ENCODE measurements at regions not wholly inside any gene's neighbourhood (a gene's known extent, or its start where the extent isn't known, plus 50 kb on each side); places are given as distances from the start of the nearest gene placed in this dataset.

DNA sequence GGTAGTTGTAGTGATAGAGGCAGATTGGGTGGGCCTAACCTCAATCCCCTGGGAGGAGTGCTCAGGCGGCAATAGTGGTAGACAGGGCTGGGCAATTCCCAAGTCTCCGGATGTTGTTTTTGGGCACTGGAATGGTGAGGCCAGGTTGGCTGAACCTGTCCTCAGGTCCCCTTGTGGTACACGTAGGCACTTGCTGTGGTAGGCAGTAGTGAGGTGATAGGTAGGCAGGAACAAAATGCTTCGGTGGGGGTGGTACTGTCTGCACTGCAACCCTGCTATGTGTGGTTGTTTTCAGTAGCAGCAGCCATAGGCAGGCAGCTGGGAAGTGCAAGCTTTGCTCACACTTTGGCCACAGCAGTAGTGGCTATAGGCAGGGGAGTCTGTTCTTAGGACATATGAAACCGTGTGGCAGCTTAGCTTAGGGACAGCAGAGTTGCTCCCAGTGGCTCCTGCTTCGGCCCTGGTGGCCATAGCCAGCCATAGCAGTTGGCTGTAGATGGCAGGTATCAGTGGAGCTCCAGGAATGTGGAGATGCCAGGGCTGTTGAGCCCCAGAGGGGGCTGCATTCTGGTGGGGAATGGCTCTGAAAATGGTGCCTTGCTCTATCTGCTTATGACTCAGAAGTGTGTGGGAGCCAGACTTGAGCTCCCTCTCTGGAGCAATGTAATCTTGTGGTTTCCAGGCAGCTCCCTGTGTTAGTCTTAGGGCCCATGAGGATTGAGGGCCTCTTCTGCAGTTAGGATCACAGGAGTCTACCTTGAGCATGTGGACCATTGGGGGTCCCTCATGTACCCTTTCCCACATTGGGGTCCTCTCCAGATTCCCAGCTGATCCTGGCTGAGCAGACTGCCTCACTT, 241.8 kb upstream of the BMP2 start:
- no peak overlapping the region for H3K4me2 ChIP-seq (ENCODE audit: low read length)
- H3K9ac ChIP-seq (ENCODE audit: low read length), result no peak overlapping the region
- H2AFZ ChIP-seq (ENCODE audit: low read depth, low read length), result no peak overlapping the region
- no peaks in the 10 kb centered on the region for H3K9me2 ChIP-seq (ENCODE audit: insufficient read depth, low read length)
- no peak overlapping the region for H3K27ac ChIP-seq (ENCODE audit: low read length)
- H3K27me3 ChIP-seq (ENCODE audit: insufficient read depth, low read depth, low read length), result no peaks in the 10 kb centered on the region
- TF ChIP-seq, protein P1, sequence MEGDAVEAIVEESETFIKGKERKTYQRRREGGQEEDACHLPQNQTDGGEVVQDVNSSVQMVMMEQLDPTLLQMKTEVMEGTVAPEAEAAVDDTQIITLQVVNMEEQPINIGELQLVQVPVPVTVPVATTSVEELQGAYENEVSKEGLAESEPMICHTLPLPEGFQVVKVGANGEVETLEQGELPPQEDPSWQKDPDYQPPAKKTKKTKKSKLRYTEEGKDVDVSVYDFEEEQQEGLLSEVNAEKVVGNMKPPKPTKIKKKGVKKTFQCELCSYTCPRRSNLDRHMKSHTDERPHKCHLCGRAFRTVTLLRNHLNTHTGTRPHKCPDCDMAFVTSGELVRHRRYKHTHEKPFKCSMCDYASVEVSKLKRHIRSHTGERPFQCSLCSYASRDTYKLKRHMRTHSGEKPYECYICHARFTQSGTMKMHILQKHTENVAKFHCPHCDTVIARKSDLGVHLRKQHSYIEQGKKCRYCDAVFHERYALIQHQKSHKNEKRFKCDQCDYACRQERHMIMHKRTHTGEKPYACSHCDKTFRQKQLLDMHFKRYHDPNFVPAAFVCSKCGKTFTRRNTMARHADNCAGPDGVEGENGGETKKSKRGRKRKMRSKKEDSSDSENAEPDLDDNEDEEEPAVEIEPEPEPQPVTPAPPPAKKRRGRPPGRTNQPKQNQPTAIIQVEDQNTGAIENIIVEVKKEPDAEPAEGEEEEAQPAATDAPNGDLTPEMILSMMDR (IDR thresholded peaks at IDR 0.05; ENCODE audit: poor library complexity, severe bottlenecking), result no peak
- TF ChIP-seq MXI1 (conservative IDR thresholded peaks at IDR 0.05; ENCODE audit: poor library complexity, severe bottlenecking) (no peak), SMC3 (conservative IDR thresholded peaks at IDR 0.05; ENCODE audit: poor library complexity) (no peak)
- H3F3A ChIP-seq (ENCODE audit: insufficient read depth, low read length, poor library complexity, severe bottlenecking), result no peaks in the 10 kb centered on the region
- no peaks in the 10 kb centered on the region for H3K79me2 ChIP-seq (replicated peaks; ENCODE audit: insufficient read depth, low read length)
- H4K20me1 ChIP-seq (ENCODE audit: insufficient read depth), result no peaks in the 10 kb centered on the region
- H3K36me3 ChIP-seq (ENCODE audit: insufficient read depth, low read length), result no peaks in the 10 kb centered on the region
- H3K9me3 ChIP-seq (ENCODE audit: low read length), result peaks cover 7% of the 10 kb centered on the region
- no peak overlapping the region for H3K4me3 ChIP-seq (ENCODE audit: low read length)

DNA sequence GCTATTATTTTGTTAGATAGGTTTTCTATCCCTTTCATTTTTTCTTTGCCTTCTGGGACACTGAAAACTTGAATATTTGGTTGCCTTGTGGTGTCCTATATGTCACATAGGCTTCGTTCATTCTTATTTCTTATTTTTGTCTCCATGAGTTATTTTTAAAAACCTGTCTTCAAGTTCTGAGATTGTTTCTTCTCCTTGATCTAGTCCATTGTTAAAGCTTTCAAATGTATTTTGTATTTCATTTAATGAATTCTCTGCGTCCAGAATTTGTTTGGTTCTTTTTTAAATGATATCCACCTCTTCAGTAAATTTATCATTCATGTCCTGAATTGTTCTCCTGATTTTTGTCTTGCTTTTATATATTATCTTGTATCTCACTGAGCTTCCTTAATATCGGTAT, 243.2 kb upstream of the BMP2 start:
- H3F3A ChIP-seq (ENCODE audit: insufficient read depth, low read length, poor library complexity, severe bottlenecking), result no peaks in the 10 kb centered on the region
- no peaks in the 10 kb centered on the region for H3K27me3 ChIP-seq (ENCODE audit: insufficient read depth, low read depth, low read length)
- no peaks in the 10 kb centered on the region for H3K9me2 ChIP-seq (ENCODE audit: insufficient read depth, low read length)
- H2AFZ ChIP-seq (ENCODE audit: low read depth, low read length), result no peak overlapping the region
- H3K4me3 ChIP-seq (ENCODE audit: low read length), result no peak overlapping the region
- no peak overlapping the region for H3K27ac ChIP-seq (ENCODE audit: low read length)
- TF ChIP-seq POLR2AphosphoS5 (IDR thresholded peaks at IDR 0.05) (no peak), TAF1 (IDR thresholded peaks at IDR 0.05; ENCODE audit: low read depth) (no peak), EZH2 (IDR thresholded peaks at IDR 0.05; ENCODE audit: borderline replicate concordance, insufficient read depth, low read length, poor library complexity, severe bottlenecking) (no peak), EP300 (conservative IDR thresholded peaks at IDR 0.05; ENCODE audit: poor library complexity, severe bottlenecking) (no peak), RAD21 (conservative IDR thresholded peaks at IDR 0.05) (no peak), SMC3 (conservative IDR thresholded peaks at IDR 0.05; ENCODE audit: poor library complexity) (no peak), MXI1 (conservative IDR thresholded peaks at IDR 0.05; ENCODE audit: poor library complexity, severe bottlenecking) (no peak)
- TF ChIP-seq, protein P1 (IDR thresholded peaks at IDR 0.05; ENCODE audit: poor library complexity, severe bottlenecking), result no peak
- TF ChIP-seq, protein P2, sequence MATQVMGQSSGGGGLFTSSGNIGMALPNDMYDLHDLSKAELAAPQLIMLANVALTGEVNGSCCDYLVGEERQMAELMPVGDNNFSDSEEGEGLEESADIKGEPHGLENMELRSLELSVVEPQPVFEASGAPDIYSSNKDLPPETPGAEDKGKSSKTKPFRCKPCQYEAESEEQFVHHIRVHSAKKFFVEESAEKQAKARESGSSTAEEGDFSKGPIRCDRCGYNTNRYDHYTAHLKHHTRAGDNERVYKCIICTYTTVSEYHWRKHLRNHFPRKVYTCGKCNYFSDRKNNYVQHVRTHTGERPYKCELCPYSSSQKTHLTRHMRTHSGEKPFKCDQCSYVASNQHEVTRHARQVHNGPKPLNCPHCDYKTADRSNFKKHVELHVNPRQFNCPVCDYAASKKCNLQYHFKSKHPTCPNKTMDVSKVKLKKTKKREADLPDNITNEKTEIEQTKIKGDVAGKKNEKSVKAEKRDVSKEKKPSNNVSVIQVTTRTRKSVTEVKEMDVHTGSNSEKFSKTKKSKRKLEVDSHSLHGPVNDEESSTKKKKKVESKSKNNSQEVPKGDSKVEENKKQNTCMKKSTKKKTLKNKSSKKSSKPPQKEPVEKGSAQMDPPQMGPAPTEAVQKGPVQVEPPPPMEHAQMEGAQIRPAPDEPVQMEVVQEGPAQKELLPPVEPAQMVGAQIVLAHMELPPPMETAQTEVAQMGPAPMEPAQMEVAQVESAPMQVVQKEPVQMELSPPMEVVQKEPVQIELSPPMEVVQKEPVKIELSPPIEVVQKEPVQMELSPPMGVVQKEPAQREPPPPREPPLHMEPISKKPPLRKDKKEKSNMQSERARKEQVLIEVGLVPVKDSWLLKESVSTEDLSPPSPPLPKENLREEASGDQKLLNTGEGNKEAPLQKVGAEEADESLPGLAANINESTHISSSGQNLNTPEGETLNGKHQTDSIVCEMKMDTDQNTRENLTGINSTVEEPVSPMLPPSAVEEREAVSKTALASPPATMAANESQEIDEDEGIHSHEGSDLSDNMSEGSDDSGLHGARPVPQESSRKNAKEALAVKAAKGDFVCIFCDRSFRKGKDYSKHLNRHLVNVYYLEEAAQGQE (IDR thresholded peaks at IDR 0.05; ENCODE audit: borderline replicate concordance), result no peak
- no peak overlapping the region for H3K4me2 ChIP-seq (ENCODE audit: low read length)
- H3K36me3 ChIP-seq (ENCODE audit: insufficient read depth, low read length), result no peaks in the 10 kb centered on the region
- H4K20me1 ChIP-seq (ENCODE audit: insufficient read depth), result no peaks in the 10 kb centered on the region
- no peaks in the 10 kb centered on the region for H3K79me2 ChIP-seq (replicated peaks; ENCODE audit: insufficient read depth, low read length)
- no peak overlapping the region for H3K9ac ChIP-seq (ENCODE audit: low read length)
- peaks cover 7% of the 10 kb centered on the region for H3K9me3 ChIP-seq (ENCODE audit: low read length)
